GM12875 (cell line): ENCODE measurements at regions not wholly inside any gene's neighbourhood (a gene's known extent, or its start where the extent isn't known, plus 50 kb on each side); places are given as distances from the start of the nearest gene placed in this dataset.

Experiments
- H3K4me3 ChIP-seq: one replicate; pipeline ENCODE4 v1.5.1; 2011; ENCODE audit warnings: low read depth, low read length, control low read depth
- CTCF ChIP-seq: IDR thresholded peaks from 2 replicates; pipeline ENCODE4 v1.5.1; 2011; ENCODE audit warnings: low read depth, mild to moderate bottlenecking, control low read depth, inconsistent platforms, low read length, moderate library complexity, borderline replicate concordance; ENCODE audit not compliant: insufficient read depth

GRCh38 chr16:86243123-86243473 is 267.2 kb upstream of the FOXF1 start:
- H3K4me3 ChIP-seq, result no peak overlapping the region
- TF ChIP-seq CTCF, result no peak

GRCh38 chr16:86243571-86244154 is 266.7 kb upstream of the FOXF1 start:
- no peak for TF ChIP-seq CTCF
- H3K4me3 ChIP-seq, result no peak overlapping the region

- no peak overlapping the region for H3K4me3 ChIP-seq
- TF ChIP-seq CTCF, result no peak
Observed at GRCh38 chr16:86244158-86244557, 266.2 kb upstream of the FOXF1 start.

GRCh38 chr16:86244936-86245335 is 265.4 kb upstream of the FOXF1 start:
- H3K4me3 ChIP-seq, result no peak overlapping the region
- TF ChIP-seq CTCF, result no peak

GRCh38 chr16:86245351-86245750 is 265.0 kb upstream of the FOXF1 start:
- no peak overlapping the region for H3K4me3 ChIP-seq
- no peak for TF ChIP-seq CTCF

- H3K4me3 ChIP-seq, result no peak overlapping the region
- no peak for TF ChIP-seq CTCF
Observed at GRCh38 chr16:86245895-86246294, 264.4 kb upstream of the FOXF1 start.

GRCh38 chr16:86248310-86248905 is 261.9 kb upstream of the FOXF1 start:
- no peak for TF ChIP-seq CTCF
- H3K4me3 ChIP-seq, result no peak overlapping the region
